GM20000 (cell line): ENCODE measurements at regions not wholly inside any gene's neighbourhood (a gene's known extent, or its start where the extent isn't known, plus 50 kb on each side); places are given as distances from the start of the nearest gene placed in this dataset.

ENCODE experiments used
- DNase-seq: peaks from one replicate; pipeline ENCODE4 v3.0.0; 2012; ENCODE audit warnings: low spot score
- TF ChIP-seq, protein P1 (sequence below): IDR thresholded peaks from 2 replicates; pipeline ENCODE4 v1.5.1; 2012; ENCODE audit warnings: mild to moderate bottlenecking, control low read depth; ENCODE audit errors: extremely low read depth, missing control alignments

DNA sequence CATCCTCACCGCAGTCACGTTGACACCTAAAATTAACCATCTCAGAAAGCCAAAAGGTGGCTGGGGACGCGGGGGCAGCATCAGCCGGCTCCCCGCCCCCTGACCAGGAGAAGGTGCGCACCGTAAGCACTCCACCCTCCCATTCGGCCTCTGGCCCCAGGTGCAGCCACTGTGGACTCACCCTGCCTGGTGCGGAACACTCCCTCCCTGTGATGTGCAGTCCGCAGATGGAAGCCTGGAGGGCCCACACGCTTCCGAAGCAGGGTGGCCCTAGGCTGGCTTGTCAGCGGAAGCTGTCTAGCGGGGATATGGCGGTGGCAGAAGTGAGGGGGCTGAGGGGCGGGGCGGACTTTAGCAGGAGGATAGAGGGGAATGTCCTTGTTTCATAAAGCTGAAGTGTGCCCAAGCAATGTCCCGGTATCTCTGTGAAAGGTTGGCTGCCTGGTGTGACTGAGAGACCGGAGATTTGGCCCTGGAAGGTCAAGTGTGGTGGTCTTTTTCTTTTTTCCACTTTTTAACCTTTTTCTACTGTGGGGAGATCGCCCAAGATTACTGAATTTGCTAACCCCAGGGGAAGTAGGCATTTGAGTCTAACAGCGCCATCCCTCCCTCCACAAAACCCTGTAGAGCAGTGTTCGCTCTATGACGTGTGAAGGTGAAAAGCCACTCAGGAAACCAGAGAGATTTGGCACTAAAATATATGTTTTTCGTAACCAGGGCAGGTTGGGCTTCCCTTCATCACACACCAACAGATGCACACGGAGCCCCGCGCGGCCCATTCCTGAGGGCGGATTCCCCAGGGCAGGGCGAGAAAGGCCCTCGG is 74.7 kb downstream of the CXCL12 start:
- TF ChIP-seq, protein P1, sequence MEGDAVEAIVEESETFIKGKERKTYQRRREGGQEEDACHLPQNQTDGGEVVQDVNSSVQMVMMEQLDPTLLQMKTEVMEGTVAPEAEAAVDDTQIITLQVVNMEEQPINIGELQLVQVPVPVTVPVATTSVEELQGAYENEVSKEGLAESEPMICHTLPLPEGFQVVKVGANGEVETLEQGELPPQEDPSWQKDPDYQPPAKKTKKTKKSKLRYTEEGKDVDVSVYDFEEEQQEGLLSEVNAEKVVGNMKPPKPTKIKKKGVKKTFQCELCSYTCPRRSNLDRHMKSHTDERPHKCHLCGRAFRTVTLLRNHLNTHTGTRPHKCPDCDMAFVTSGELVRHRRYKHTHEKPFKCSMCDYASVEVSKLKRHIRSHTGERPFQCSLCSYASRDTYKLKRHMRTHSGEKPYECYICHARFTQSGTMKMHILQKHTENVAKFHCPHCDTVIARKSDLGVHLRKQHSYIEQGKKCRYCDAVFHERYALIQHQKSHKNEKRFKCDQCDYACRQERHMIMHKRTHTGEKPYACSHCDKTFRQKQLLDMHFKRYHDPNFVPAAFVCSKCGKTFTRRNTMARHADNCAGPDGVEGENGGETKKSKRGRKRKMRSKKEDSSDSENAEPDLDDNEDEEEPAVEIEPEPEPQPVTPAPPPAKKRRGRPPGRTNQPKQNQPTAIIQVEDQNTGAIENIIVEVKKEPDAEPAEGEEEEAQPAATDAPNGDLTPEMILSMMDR, result no peak
- DNase-seq, result no peak

DNA sequence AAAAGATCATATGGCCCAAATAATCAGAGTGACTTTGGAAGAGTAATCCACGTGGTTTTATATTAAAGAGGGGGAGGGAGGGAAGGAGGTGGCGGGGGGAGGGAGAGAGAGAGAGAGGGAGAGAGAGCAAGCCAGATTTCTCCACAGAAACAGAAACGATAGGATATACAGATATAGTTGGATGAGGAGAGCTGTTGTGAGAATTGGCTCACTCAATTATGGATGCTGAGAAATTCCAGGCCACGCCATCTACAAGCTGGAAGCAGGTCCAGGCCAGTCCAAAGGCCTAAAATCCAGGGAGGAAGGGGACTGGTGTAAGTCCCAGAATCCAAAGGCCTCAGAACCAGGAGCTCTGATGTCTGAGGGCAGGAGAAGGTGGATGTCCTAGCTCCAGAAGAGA is 75.5 kb downstream of the CXCL12 start:
- TF ChIP-seq, protein P1, result no peak
- no peak for DNase-seq

DNA sequence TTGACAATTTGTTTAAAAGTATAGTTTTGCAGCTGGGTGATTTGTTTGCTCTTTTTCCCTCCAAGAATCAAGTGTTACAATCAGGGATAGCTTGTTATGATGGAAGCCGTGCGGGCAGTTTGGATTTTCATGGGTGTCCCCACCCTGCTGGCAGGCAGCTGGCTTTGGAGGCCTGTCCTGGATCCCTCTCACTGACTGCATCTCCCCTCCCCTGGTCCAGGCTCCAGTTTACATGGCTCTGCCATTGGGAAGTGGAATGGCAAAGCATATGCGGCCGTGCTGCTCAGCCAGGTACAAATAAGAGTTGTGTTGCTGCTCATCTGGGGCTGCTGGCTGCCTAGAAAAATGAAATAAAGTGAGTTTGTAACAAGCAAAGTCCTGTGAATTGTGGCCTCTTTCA is 76.0 kb downstream of the CXCL12 start:
- DNase-seq, result no peak
- TF ChIP-seq, protein P1, result no peak

DNA sequence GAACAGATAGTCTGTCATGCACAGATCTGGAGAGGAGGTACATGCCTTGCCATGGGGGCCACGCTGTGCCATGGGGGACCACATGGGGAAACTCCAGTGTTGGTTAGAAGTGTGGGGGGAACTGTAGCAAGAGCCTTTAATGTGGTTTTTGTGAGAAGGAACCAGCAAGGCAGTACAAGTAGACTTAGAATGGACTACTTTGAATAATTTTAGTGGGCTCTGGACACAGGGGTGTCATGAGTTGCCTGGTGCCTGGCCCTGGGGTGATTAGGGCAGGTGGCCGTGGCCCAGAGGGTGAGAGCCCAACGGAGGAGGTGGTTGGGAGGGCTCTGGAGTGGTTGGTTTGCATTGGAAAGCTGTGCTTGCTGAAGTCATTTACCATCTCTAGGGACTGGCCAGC is 77.2 kb downstream of the CXCL12 start:
- TF ChIP-seq, protein P1, result no peak
- DNase-seq, result no peak

DNA sequence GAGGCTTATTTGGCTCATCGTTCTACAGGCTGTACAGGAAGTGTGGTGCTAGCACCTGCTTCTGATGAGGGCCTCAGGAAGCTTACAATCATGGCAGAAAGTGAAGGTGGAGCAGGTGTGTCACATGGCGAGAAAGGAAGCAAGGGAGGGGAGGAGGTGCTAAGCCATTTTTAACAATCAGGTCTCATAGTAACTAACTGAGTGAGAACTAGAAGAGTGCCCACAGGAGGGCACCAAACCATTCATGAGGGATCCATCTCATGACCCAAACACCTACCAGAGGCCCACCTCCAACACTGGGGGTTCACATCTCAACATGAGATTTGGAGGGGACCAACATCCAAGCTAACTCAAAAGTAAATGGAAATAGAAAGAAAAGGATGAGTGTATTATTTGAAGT is 78.1 kb downstream of the CXCL12 start:
- DNase-seq, result no peak
- TF ChIP-seq, protein P1, result no peak

DNA sequence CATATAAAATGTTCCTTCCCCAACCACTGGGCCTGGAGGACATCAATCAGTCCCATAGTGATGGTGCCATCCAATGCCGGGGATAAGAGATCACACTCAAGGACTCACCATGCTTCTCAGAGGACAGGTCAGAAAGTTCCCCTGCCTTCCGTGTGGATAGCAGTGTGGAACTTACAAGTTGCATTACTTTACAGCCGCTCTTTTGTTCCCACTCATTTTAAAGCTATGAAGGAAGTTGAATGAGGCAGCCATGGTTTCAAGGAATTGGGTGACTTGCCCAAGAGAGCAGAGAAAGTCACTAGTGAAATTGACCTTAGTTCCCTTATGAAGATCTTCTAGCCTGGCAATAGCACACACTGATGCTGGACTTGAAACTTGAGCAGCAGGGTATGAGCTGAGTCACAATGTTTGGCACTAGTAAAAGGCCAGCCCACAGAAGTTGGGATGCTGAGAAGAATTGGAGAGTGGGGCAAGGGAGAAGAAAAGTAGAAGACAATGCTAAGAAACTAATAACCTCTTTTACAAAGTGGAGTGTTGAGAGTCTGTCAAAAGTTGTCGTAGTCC is 78.7 kb downstream of the CXCL12 start:
- DNase-seq, result no peak
- TF ChIP-seq, protein P1, result no peak

DNA sequence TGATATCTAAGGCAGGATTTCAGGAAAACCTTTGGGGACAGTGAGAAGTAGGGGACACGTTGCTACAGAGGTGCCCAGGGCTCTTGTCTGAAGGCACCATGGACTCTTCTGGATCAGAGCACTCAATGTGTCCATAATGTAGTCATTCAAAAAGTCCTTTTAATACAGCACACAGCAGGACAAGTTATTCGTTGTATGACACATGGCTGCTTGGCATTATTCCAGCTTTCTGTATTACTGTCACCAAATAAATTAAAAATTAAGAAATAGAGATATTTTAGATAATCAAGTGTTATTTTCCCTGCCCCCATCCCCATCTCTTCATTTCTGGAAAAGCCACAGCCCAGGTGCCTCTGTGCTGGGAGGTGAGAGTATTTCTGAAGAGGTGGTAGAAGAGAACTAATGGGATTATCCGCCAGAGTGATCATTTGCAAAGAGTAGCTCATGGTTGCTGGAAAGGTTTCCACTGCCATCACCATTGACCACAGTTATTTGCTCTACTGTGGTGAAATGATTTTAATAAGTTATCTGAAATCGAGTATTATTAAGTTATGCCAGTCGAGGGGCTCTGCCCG is 83.0 kb downstream of the CXCL12 start:
- TF ChIP-seq, protein P1, result no peak
- DNase-seq, result no peak
